Vagina (tissue), 2 donors: ENCODE measurements at regions not wholly inside any gene's neighbourhood (a gene's known extent, or its start where the extent isn't known, plus 50 kb on each side); places are given as distances from the start of the nearest gene placed in this dataset.
"Not testable (repeated sequence)": the region's sequence is repeated elsewhere in the genome, so short reads cannot be mapped to it uniquely, and the experiment has no call there.

Source experiments
- DNase-seq, 2 donors: peaks; one replicate each; pipeline ENCODE4 v3.0.0-alpha.2; 2017; ENCODE audit errors: extremely low spot score in 2 of 2
- H3K27ac ChIP-seq: fragments of 200-600 bp; sonication (generic); one replicate; pipeline ENCODE4 v1.5.1; 2019
- H3K27me3 ChIP-seq: fragments of 200-600 bp; sonication (generic); one replicate; pipeline ENCODE4 v1.5.1; 2019
- H3K36me3 ChIP-seq, 2 donors: fragments of 200-600 bp; sonication (generic); one replicate each; pipeline ENCODE4 v1.5.1; 2017 to 2019
- H3K4me1 ChIP-seq: fragments of 200-600 bp; sonication (generic); one replicate; pipeline ENCODE4 v1.5.1; 2019
- H3K4me3 ChIP-seq, 2 donors: fragments of 200-600 bp; sonication (generic); 1 replicate in 1 of 2; 2 replicates in 1 of 2; pipeline ENCODE4 v1.5.1; 2016 to 2019
- H3K9me3 ChIP-seq: fragments of 200-600 bp; sonication (generic); one replicate; pipeline ENCODE4 v1.5.1; 2019
- POLR2A ChIP-seq, 2 donors: fragments of 450-650 bp; IDR thresholded peaks; one replicate each; pipeline ENCODE4 v1.6.1; 2017; ENCODE audit warnings: antibody characterized with exemption in 2 of 2, mild to moderate bottlenecking in 2 of 2, moderate library complexity in 2 of 2
- POLR2AphosphoS5 ChIP-seq, 2 donors: sonication (generic); formaldehyde crosslinking; IDR thresholded peaks; one replicate each; pipeline ENCODE4 v1.9.0; 2017; ENCODE audit warnings: antibody characterized with exemption in 2 of 2, mild to moderate bottlenecking in 2 of 2, low read depth in 1 of 2; ENCODE audit not compliant: insufficient read depth in 1 of 2
- intact Hi-C: fragments of 100-400 bp; cut with DNase I; formaldehyde crosslinking; loops from one replicate; pipeline ENCODE4 v1.15.1; 2023
- TF ChIP-seq, protein P1 (sequence below), 3 experiments: fragments of 450-650 bp in 2 of 3; fragments of 200-600 bp in 1 of 3; sonication (generic) in 1 of 3; IDR thresholded peaks; one replicate each; pipeline ENCODE4 v1.5.1; 2017 to 2019; ENCODE audit warnings: antibody characterized with exemption in 3 of 3, mild to moderate bottlenecking in 2 of 3, moderate library complexity in 2 of 3

DNA sequence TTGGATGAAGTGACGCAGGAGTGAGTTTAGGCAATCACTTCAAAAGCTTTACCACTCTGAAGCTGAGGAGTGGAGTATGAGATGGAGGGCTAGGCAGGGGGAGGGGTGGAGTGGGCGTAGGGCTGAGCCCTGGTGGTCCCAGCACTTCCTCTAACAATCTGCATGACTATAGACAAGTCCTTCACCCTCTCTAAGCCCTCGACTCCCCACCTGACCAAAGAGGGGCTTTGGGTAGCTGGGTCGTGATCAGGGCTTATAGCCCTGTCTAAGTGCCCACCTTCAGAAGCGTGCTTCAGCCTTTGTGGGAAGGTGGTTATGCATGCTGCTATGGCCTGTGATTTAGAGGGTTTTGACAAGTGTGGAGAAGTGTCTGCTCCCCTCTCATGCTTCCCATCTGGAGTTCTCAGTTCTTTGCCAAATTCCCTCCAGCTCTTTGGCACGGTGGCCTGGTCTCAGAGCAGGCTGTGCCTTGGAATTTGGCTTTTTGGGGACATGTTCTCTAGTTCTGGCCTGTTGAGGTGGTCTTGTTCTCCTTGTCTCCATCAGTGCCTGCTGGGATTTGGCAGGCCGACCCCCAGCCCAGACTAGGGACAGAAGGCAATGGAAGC is 53.0 kb downstream of the ACTBL2 start:
- Histone ChIP-seq H3K36me3 (no peaks in the 10 kb centered on the region), H3K9me3 (no peaks in the 10 kb centered on the region), H3K4me1 (peaks cover 15% of the 10 kb centered on the region), H3K27me3 (no peaks in the 10 kb centered on the region), H3K4me3 (no peak overlapping the region), H3K27ac (peak overlapping the region; percentile 17)
- DNase-seq, result no peak
- intact Hi-C loops, result no loop called here
- TF ChIP-seq POLR2A (IDR thresholded peaks at IDR 0.05) (no peak), POLR2AphosphoS5 (IDR thresholded peaks at IDR 0.05; ENCODE audit: insufficient read depth in 1 of 2, low read depth in 1 of 2) (no peak)
- TF ChIP-seq, protein P1, sequence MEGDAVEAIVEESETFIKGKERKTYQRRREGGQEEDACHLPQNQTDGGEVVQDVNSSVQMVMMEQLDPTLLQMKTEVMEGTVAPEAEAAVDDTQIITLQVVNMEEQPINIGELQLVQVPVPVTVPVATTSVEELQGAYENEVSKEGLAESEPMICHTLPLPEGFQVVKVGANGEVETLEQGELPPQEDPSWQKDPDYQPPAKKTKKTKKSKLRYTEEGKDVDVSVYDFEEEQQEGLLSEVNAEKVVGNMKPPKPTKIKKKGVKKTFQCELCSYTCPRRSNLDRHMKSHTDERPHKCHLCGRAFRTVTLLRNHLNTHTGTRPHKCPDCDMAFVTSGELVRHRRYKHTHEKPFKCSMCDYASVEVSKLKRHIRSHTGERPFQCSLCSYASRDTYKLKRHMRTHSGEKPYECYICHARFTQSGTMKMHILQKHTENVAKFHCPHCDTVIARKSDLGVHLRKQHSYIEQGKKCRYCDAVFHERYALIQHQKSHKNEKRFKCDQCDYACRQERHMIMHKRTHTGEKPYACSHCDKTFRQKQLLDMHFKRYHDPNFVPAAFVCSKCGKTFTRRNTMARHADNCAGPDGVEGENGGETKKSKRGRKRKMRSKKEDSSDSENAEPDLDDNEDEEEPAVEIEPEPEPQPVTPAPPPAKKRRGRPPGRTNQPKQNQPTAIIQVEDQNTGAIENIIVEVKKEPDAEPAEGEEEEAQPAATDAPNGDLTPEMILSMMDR (IDR thresholded peaks at IDR 0.05), result no peak

DNA sequence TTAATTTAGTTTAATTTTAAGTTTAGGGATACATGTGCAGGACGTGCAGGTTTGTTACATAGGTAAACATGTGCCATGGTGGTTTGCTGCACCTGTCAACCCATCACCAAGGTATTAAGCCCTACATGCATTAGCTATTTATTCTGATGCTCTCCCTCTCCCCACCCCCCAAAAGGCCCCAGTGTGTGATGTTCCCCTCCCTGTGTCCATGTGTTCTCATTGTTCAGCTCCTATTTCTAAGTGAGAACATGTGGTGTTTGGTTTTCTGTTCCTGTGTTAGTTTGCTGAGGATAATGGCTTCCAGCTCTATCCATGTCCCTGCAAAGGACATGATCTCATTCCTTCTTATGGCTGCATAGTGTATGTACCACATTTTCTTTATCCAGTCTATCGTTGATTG is 53.6 kb downstream of the ACTBL2 start:
- intact Hi-C loops, H3K9me3 ChIP-seq, H3K4me3 ChIP-seq, H3K36me3 ChIP-seq, DNase-seq, H3K27ac ChIP-seq, H3K27me3 ChIP-seq: not testable (repeated sequence)
- H3K4me1 ChIP-seq, result peaks cover 15% of the 10 kb centered on the region

DNA sequence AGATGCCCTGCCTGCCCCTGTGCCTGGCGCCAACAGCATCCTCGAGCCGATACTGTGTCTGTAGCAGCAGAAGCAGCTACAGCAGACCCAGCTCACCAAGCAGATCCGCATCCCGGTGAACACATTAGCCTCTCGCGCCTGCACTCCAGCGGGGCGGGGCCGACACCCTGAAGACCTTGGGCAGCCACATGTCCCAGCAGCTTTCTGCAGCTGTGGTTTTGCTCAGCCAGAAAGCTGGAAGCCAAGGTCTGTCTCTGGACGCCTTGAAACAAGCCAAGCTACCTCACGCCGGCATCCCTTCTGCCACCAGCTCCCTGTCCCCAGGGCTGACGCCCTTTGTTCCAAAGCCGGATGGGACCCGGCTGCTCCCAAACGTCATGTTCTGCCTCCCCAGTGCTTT is 59.6 kb downstream of the ACTBL2 start:
- H3K4me3 ChIP-seq, result no peak overlapping the region
- TF ChIP-seq POLR2A (IDR thresholded peaks at IDR 0.05) (no peak), POLR2AphosphoS5 (IDR thresholded peaks at IDR 0.05; ENCODE audit: insufficient read depth in 1 of 2, low read depth in 1 of 2) (no peak)
- TF ChIP-seq, protein P1 (IDR thresholded peaks at IDR 0.05), result no peak
- H3K36me3 ChIP-seq, result no peaks in the 10 kb centered on the region
- intact Hi-C loops, result no loop called here
- no peak overlapping the region for H3K27ac ChIP-seq
- H3K27me3 ChIP-seq, result no peaks in the 10 kb centered on the region
- H3K4me1 ChIP-seq, result no peaks in the 10 kb centered on the region
- DNase-seq, result no peak
- no peaks in the 10 kb centered on the region for H3K9me3 ChIP-seq

DNA sequence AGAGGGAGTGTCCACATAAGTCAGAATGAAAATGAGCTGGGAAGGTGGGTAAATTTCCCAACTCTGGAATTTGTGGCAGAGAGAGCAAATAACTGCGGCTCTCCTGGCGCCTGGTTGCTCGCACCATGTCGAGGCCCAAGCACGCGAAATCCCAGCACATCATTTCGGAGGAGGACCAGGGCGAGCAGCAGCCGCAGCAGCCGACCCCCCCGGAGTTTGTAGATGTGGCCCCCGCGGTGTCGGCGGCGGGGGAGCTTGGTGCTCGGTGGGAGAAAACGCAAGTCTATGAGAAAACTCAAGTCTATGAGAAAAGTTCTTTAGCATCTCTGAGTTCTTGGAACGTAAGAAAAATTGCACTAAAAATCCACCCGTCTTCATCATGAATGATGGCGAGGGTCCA is 60.3 kb downstream of the ACTBL2 start:
- H3K9me3 ChIP-seq, result no peaks in the 10 kb centered on the region
- no peak for DNase-seq

DNA sequence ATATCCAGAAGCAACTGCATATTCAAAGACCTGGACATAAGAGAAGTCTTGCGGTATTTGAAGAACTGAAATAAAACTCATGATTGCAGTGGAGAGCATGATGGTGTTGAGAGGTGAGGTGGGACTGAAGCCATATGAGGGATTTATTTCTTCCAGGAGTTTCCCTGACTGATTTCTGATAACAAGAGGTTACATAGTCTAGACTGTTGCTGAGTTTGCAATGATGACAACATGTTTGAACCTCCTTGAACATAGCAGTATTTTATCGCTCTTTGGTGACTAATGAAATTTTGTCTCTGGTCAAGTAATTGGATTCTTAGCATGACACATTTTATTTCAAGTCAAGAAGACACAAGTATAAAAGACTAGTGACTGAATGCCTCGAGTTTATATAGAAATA is 61.8 kb downstream of the ACTBL2 start:
- no peaks in the 10 kb centered on the region for H3K9me3 ChIP-seq
- H3K4me3 ChIP-seq, result no peak overlapping the region
- no peak for DNase-seq
- TF ChIP-seq POLR2AphosphoS5 (IDR thresholded peaks at IDR 0.05; ENCODE audit: insufficient read depth in 1 of 2, low read depth in 1 of 2), result no peak
- no peak for TF ChIP-seq POLR2A (IDR thresholded peaks at IDR 0.05)
- TF ChIP-seq, protein P1 (IDR thresholded peaks at IDR 0.05), result no peak
- intact Hi-C loops, result no loop called here
- H3K27ac ChIP-seq, result no peak overlapping the region
- H3K36me3 ChIP-seq, result no peaks in the 10 kb centered on the region
- no peaks in the 10 kb centered on the region for H3K27me3 ChIP-seq
- H3K4me1 ChIP-seq, result no peaks in the 10 kb centered on the region

More for the DNA sequence above, 60.3 kb downstream of the ACTBL2 start:
- Histone ChIP-seq H3K4me1 (no peaks in the 10 kb centered on the region), H3K4me3 (no peak overlapping the region), H3K27me3 (no peaks in the 10 kb centered on the region), H3K27ac (no peak overlapping the region), H3K36me3 (no peaks in the 10 kb centered on the region)
- intact Hi-C loops, result no loop called here
- TF ChIP-seq, protein P1 (IDR thresholded peaks at IDR 0.05), result no peak
- TF ChIP-seq POLR2AphosphoS5 (IDR thresholded peaks at IDR 0.05; ENCODE audit: insufficient read depth in 1 of 2, low read depth in 1 of 2) (no peak), POLR2A (IDR thresholded peaks at IDR 0.05) (no peak)
